ENCODE measurements at regions not wholly inside any gene's neighbourhood (a gene's known extent, or its start where the extent isn't known, plus 50 kb on each side); places are given as distances from the start of the nearest gene placed in this dataset.

DNA sequence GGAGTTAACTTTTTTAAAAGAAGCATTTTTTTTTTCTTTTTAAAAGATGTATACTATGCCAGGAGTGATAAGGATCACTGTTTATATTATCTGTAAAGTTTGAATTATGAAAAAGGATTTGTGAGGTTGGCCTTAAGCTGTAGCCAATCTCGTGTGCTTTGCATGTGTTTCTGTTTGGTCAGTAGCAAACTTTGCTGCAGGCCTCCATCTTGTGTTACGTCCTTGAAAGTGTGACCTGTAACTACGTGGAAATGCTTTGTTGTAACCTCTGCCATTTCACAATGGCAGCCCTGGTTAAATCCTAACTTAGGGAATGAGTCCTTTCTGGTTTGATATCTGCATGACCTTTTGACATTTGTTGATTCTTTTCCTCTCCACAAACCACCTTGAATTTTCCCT is 1345.6 kb downstream of the NSUN3 start:
- Histone ChIP-seq H3K9me3 (ENCODE audit: low read length) (no peaks in the 10 kb centered on the region), H3K36me3 (ENCODE audit: insufficient read depth, low read length) (no peaks in the 10 kb centered on the region), H3K27ac (ENCODE audit: low read length) (no peak overlapping the region), H3K9ac (ENCODE audit: low read length) (no peak overlapping the region), H3K27me3 (ENCODE audit: insufficient read depth, low read depth, low read length) (no peaks in the 10 kb centered on the region), H3K4me3 (ENCODE audit: low read length) (no peak overlapping the region), H3K79me2 (replicated peaks; ENCODE audit: insufficient read depth, low read length) (no peaks in the 10 kb centered on the region), H3K4me2 (ENCODE audit: low read length) (no peak overlapping the region), H2AFZ (ENCODE audit: low read depth, low read length) (no peak overlapping the region), H3K9me2 (ENCODE audit: insufficient read depth, low read length) (no peaks in the 10 kb centered on the region), H4K20me1 (ENCODE audit: insufficient read depth) (no peaks in the 10 kb centered on the region), H3F3A (ENCODE audit: insufficient read depth, low read length, poor library complexity, severe bottlenecking) (no peaks in the 10 kb centered on the region)
- no peak for TF ChIP-seq EP300 (conservative IDR thresholded peaks at IDR 0.05; ENCODE audit: poor library complexity, severe bottlenecking)
- no peak for TF ChIP-seq RAD21 (conservative IDR thresholded peaks at IDR 0.05)
- no peak for TF ChIP-seq CTCF (IDR thresholded peaks at IDR 0.05; ENCODE audit: poor library complexity, severe bottlenecking)
- TF ChIP-seq SMC3 (conservative IDR thresholded peaks at IDR 0.05; ENCODE audit: poor library complexity), result no peak
- no peak for TF ChIP-seq MXI1 (conservative IDR thresholded peaks at IDR 0.05; ENCODE audit: poor library complexity, severe bottlenecking)
- no peak for TF ChIP-seq POLR2AphosphoS5 (IDR thresholded peaks at IDR 0.05)
- TF ChIP-seq TAF1 (IDR thresholded peaks at IDR 0.05; ENCODE audit: low read depth), result no peak
- TF ChIP-seq REST (IDR thresholded peaks at IDR 0.05; ENCODE audit: borderline replicate concordance), result no peak
- no peak for TF ChIP-seq EZH2 (IDR thresholded peaks at IDR 0.05; ENCODE audit: borderline replicate concordance, insufficient read depth, low read length, poor library complexity, severe bottlenecking)

GRCh38 chr3:95418251-95418650 is 1355.4 kb downstream of the NSUN3 start:
- no peaks in the 10 kb centered on the region for H3K79me2 ChIP-seq (replicated peaks; ENCODE audit: insufficient read depth, low read length)
- no peak overlapping the region for H3K27ac ChIP-seq (ENCODE audit: low read length)

More at GRCh38 chr3:95418251-95418650, 1355.4 kb downstream of the NSUN3 start:
- no peak overlapping the region for H3K4me3 ChIP-seq (ENCODE audit: low read length)
- TF ChIP-seq POLR2AphosphoS5 (IDR thresholded peaks at IDR 0.05) (no peak), REST (IDR thresholded peaks at IDR 0.05; ENCODE audit: borderline replicate concordance) (no peak), RAD21 (conservative IDR thresholded peaks at IDR 0.05) (no peak), MXI1 (conservative IDR thresholded peaks at IDR 0.05; ENCODE audit: poor library complexity, severe bottlenecking) (no peak), SMC3 (conservative IDR thresholded peaks at IDR 0.05; ENCODE audit: poor library complexity) (no peak), TAF1 (IDR thresholded peaks at IDR 0.05; ENCODE audit: low read depth) (no peak), EZH2 (IDR thresholded peaks at IDR 0.05; ENCODE audit: borderline replicate concordance, insufficient read depth, low read length, poor library complexity, severe bottlenecking) (no peak), EP300 (conservative IDR thresholded peaks at IDR 0.05; ENCODE audit: poor library complexity, severe bottlenecking) (no peak), CTCF (IDR thresholded peaks at IDR 0.05; ENCODE audit: poor library complexity, severe bottlenecking) (no peak)
- no peaks in the 10 kb centered on the region for H4K20me1 ChIP-seq (ENCODE audit: insufficient read depth)
- no peak overlapping the region for H3K4me2 ChIP-seq (ENCODE audit: low read length)
- no peak overlapping the region for H2AFZ ChIP-seq (ENCODE audit: low read depth, low read length)
- no peak overlapping the region for H3K9ac ChIP-seq (ENCODE audit: low read length)
- no peaks in the 10 kb centered on the region for H3K36me3 ChIP-seq (ENCODE audit: insufficient read depth, low read length)
- H3K27me3 ChIP-seq (ENCODE audit: insufficient read depth, low read depth, low read length), result no peaks in the 10 kb centered on the region
- H3F3A ChIP-seq (ENCODE audit: insufficient read depth, low read length, poor library complexity, severe bottlenecking), result no peaks in the 10 kb centered on the region
- H3K9me3 ChIP-seq (ENCODE audit: low read length), result no peaks in the 10 kb centered on the region
- H3K9me2 ChIP-seq (ENCODE audit: insufficient read depth, low read length), result no peaks in the 10 kb centered on the region
